ENCODE measurements at regions not wholly inside any gene's neighbourhood (a gene's known extent, or its start where the extent isn't known, plus 50 kb on each side); places are given as distances from the start of the nearest gene placed in this dataset.
A peak's percentile ranks its signal among the peaks of the same experiment; 100 is the strongest.

DNA sequence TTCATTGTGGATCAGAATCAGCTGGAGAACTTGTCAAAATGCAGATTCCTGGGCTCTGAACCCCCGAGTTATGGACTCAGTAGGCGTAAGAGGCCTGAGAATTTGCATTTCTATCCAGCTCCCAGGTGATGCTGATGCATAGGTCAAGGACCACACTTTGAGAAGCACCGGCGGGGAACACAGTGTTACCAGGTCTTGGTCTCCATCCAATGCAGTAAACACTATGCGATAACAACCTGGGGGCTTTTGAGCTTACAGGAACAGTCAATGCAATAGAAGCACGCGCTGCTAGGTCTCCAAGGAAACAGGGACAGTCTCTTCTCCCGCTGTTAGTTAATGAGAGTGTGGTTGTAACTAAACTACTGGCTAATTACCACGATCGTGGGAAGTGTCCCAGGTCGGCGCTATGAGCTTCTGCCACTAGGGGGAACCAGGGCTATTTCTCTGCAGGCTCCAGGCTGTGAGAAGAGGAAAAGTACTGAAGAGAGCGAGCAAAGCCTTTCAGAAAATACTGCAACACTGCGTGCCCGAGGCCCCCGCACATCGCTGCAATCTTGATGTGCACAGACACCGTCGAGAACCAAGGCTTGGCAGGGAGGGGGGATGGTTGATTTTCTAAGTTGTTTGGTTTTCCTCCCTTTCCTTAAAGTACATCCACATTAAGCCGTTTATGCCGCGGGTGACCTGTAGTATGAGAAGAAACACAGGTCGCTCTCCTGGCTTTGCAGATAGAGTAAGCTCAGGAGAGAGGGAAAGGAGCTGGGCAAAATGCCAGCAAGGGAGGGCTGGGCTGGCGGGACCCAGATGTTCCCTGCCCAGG is 52.0 kb upstream of the KCNA1 start:
- Histone ChIP-seq H3K9ac (ENCODE audit: low read length) (no peak overlapping the region), H3K4me3 (ENCODE audit: low read length) (no peak overlapping the region)

DNA sequence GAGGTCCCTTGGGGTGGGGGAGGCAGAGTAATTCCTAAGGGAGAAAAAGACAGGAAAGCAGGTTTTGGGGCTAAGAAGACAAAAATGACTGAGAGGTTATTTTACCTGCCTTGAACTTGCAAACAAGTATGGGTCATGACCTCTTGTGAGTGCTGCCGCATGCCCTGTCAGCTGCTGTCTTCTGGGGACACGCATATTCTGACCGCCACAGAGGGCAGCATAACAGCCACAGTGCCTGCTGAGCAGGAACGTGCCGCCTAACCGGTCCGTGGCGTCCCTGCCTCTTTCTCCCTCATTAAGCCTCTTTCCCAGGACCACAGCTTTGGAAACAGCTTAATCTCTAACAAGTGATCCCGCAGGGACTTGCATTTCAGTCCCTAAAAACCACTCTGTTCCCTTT is 51.3 kb upstream of the KCNA1 start:
- peaks cover 38% of the 10 kb centered on the region for H3K27me3 ChIP-seq (ENCODE audit: low read depth, low read length)

More for the DNA sequence above, 52.0 kb upstream of the KCNA1 start:
- Histone ChIP-seq H3K9me3 (ENCODE audit: insufficient read depth, low read length) (no peaks in the 10 kb centered on the region), H3K36me3 (replicated peaks; ENCODE audit: low read depth, low read length) (no peaks in the 10 kb centered on the region), H3K27me3 (ENCODE audit: low read depth, low read length) (peaks cover 31% of the 10 kb centered on the region), H3K79me2 (ENCODE audit: low read length) (no peaks in the 10 kb centered on the region), H4K20me1 (ENCODE audit: insufficient read depth, low read length) (no peaks in the 10 kb centered on the region), H3K4me2 (ENCODE audit: low read length) (peak overlapping the region; percentile 35), H2AFZ (ENCODE audit: low read depth, low read length) (no peak overlapping the region), H3K27ac (ENCODE audit: low read length) (no peak overlapping the region), H3K4me1 (ENCODE audit: low read length) (peaks cover 12% of the 10 kb centered on the region)
- TF ChIP-seq EZH2phosphoT487 (IDR thresholded peaks at IDR 0.05; ENCODE audit: low read depth), result no peak
- TF ChIP-seq, protein P1, sequence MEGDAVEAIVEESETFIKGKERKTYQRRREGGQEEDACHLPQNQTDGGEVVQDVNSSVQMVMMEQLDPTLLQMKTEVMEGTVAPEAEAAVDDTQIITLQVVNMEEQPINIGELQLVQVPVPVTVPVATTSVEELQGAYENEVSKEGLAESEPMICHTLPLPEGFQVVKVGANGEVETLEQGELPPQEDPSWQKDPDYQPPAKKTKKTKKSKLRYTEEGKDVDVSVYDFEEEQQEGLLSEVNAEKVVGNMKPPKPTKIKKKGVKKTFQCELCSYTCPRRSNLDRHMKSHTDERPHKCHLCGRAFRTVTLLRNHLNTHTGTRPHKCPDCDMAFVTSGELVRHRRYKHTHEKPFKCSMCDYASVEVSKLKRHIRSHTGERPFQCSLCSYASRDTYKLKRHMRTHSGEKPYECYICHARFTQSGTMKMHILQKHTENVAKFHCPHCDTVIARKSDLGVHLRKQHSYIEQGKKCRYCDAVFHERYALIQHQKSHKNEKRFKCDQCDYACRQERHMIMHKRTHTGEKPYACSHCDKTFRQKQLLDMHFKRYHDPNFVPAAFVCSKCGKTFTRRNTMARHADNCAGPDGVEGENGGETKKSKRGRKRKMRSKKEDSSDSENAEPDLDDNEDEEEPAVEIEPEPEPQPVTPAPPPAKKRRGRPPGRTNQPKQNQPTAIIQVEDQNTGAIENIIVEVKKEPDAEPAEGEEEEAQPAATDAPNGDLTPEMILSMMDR (IDR thresholded peaks at IDR 0.05; ENCODE audit: low read depth, low read length), result peak; percentile 90

DNA sequence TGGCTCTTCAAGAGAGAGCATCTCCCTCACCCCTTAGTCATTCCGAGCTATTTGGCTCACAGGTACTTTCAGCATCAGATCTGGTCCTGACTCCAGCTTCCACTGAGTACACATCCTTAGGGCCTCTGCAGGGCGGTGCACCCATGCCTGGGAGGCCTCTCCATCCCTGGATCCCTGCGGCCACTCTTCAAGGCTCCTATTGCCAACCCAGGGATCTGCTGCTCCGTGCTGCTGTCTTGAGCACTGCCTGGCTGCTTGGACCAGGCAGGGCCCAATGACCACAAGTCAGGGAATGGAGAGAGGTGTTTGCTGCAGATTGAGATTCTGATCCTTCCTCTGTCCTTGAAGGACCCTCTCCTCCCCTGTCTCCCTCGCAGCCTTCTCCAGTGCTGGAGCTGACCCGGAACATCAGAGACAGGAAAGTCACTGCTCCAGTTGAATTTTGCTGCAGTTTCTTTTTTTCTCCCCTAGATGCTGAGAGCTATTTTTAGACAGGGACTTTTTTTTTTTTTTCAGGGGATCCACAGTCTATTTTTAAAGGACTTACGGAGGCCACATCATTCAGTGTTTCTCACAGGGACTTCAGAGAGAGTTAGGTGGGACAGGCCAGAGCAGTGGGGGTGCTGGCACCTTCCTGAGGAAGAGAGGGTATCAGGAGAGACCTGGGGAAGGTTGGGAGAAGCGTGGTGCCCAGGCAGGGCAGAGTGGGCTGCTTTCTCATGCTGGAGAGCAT is 50.1 kb upstream of the KCNA1 start:
- Histone ChIP-seq H3K9ac (ENCODE audit: low read length) (no peak overlapping the region), H3K79me2 (ENCODE audit: low read length) (no peaks in the 10 kb centered on the region), H3K27me3 (ENCODE audit: low read depth, low read length) (peaks cover 50% of the 10 kb centered on the region), H3K4me2 (ENCODE audit: low read length) (no peak overlapping the region), H3K4me1 (ENCODE audit: low read length) (peaks cover 17% of the 10 kb centered on the region), H3K27ac (ENCODE audit: low read length) (no peak overlapping the region), H3K36me3 (replicated peaks; ENCODE audit: low read depth, low read length) (no peaks in the 10 kb centered on the region), H4K20me1 (ENCODE audit: insufficient read depth, low read length) (no peaks in the 10 kb centered on the region), H3K9me3 (ENCODE audit: insufficient read depth, low read length) (no peaks in the 10 kb centered on the region), H2AFZ (ENCODE audit: low read depth, low read length) (no peak overlapping the region), H3K4me3 (ENCODE audit: low read length) (no peak overlapping the region)
- no peak for TF ChIP-seq EZH2phosphoT487 (IDR thresholded peaks at IDR 0.05; ENCODE audit: low read depth)
- TF ChIP-seq, protein P1 (IDR thresholded peaks at IDR 0.05; ENCODE audit: low read depth, low read length), result no peak

More for the DNA sequence above, 51.3 kb upstream of the KCNA1 start:
- H3K27ac ChIP-seq (ENCODE audit: low read length), result no peak overlapping the region
- no peak overlapping the region for H3K4me2 ChIP-seq (ENCODE audit: low read length)
- H3K4me3 ChIP-seq (ENCODE audit: low read length), result no peak overlapping the region
- no peak overlapping the region for H3K9ac ChIP-seq (ENCODE audit: low read length)
- H3K9me3 ChIP-seq (ENCODE audit: insufficient read depth, low read length), result no peaks in the 10 kb centered on the region
- H3K36me3 ChIP-seq (replicated peaks; ENCODE audit: low read depth, low read length), result no peaks in the 10 kb centered on the region
- TF ChIP-seq EZH2phosphoT487 (IDR thresholded peaks at IDR 0.05; ENCODE audit: low read depth), result no peak
- TF ChIP-seq, protein P1 (IDR thresholded peaks at IDR 0.05; ENCODE audit: low read depth, low read length), result no peak
- no peaks in the 10 kb centered on the region for H4K20me1 ChIP-seq (ENCODE audit: insufficient read depth, low read length)
- no peak overlapping the region for H2AFZ ChIP-seq (ENCODE audit: low read depth, low read length)
- peaks cover 17% of the 10 kb centered on the region for H3K4me1 ChIP-seq (ENCODE audit: low read length)
- H3K79me2 ChIP-seq (ENCODE audit: low read length), result no peaks in the 10 kb centered on the region

Measured in OCI-LY3 (cell line).